GM18870 (cell line): ENCODE measurements at regions not wholly inside any gene's neighbourhood (a gene's known extent, or its start where the extent isn't known, plus 50 kb on each side); places are given as distances from the start of the nearest gene placed in this dataset.
"Not testable (repeated sequence)": the region's sequence is repeated elsewhere in the genome, so short reads cannot be mapped to it uniquely, and the experiment has no call there.

Experiments
- ATAC-seq: cut with Tn5 transposase; IDR thresholded peaks from one replicate; pipeline ENCODE4 v1.9.1; 2021; ENCODE audit warnings: moderate library complexity; ENCODE audit not compliant: unreplicated experiment

DNA sequence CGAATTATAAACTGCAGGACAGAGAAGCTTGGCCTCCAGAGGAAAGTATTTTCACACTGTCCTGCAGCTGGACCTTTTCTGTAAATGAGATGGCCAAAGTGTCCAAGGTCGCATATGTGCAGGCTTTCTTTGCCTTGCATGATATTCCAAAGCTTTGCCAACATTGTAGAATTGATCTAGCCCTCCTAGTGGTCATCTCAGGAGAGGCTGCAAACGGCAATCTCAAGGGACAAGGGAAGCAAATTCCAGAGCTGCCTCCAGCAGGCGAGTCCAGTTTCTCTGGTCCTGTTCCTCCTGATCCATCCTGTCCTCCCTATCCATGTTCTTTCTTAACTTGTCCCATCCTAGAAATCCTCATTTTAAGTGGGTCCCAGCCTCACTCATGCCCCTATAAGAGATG is 373.4 kb upstream of the PCDH15 start:
- ATAC-seq, result no peak

DNA sequence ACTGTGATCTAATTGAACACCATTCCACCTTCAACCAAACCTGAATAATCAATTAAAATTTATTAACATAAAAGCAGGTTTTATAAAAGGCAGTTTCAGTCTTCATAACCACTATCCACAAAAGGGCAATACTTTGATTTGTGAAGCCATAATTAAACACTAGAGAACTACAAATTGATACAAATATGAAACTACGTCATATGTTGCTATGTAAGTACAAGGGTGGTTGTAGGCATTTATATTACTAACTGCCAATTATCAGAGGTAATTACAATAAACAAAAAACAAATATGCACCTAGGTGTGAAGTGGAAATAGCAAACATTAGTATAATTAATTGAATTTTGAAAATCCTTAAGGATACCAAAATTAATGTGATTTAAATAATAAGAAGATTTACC is 368.5 kb upstream of the PCDH15 start:
- no peak for ATAC-seq

DNA sequence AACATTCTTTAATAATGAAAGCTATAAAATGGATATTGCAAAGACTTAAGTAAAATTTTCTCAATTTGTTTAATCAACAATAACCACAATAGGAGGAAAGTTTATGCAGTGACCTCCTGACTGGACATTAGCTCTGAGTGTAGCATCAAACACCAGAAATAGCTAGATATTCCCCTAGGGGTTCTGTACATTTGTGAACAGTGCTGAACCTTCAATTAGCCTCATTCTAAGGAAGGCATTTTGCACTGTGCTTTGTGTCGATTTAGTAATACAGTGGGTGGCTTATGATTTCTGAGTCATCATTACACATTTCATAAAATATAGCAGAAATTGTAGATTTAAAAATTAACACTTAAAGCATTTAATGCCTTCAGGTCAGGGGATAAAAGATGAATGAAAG is 367.3 kb upstream of the PCDH15 start:
- ATAC-seq, result no peak

DNA sequence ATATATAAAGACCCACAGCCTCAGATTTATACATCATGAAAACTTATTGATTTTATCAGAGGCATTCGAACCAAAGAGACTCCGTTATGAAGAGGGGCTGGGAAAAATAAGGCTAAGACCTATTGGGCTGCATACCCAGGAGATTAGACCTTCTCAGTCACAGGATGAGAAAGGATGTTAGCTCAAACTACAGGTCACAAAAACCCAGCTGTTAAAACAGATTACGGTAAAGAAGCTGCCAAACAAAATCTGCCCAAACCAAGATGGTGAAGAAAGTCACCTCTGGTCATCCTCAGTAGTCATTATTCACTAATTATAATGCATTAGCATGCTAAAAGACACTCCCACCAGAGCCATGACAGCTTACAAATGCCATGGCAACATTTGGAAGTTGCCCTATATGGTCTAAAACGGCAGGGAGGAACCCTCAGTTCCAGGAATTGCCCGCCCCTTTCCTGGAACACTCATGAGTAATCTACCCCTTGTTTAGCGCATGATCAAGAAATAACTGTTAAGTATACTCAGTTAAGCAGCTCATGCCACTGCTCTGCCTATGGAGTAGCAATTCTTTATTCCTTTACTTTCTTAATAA is 362.5 kb upstream of the PCDH15 start:
- ATAC-seq, result no peak

GRCh38 chr10:55162321-55162720 is 361.3 kb upstream of the PCDH15 start:
- not testable (repeated sequence) for ATAC-seq

DNA sequence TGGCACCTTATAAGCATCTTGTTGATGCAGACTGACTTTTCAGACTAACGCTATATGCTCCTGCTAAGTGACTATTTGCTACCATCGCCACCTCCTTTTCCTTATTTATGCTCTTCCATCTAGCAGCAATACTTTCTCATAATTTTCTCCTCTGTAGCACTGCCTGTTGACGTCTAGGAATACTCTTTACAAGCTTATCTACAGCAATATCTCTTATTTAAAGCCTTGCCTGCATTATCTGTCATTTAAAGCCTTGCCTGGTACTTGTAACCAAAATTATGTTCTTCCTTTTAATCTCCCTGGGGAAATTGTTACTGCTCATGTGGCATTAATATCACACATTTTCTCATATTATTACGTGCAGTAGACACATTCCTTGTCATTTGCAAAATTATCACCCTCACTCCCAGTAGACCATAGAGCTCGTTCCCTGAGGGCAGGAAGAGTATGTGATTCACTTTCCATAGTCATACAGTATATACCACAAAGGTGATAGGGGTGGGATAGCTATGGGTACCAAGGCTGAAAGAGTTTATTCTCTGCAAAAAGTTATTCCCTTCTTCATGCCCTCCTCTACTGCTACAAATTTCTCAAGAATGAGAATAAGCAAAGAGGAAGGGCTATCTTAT is 359.7 kb upstream of the PCDH15 start:
- no peak for ATAC-seq

- no peak for ATAC-seq
Measured at GRCh38 chr10:55158633-55159032, 357.6 kb upstream of the PCDH15 start.

DNA sequence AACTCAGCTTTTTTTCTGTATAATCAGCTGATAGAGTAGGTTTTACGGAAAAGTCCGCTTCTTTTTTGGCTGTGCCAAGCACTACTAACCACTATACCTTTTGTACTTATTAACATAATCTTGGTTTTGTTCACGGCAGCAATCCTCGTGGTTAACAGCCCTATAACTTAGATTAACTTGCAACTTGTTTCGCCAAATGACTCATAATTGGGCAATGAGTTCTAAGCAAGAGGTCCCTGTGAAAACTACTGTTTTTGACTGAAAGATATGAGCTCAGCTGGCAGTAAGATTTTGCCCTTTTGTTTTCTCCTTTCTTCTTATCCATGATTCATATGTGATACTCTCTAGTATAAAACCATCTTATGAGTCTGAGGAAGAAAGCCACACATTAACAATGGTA is 345.0 kb upstream of the PCDH15 start:
- ATAC-seq, result no peak

GRCh38 chr10:55144001-55144400 is 343.0 kb upstream of the PCDH15 start:
- ATAC-seq, result no peak

DNA sequence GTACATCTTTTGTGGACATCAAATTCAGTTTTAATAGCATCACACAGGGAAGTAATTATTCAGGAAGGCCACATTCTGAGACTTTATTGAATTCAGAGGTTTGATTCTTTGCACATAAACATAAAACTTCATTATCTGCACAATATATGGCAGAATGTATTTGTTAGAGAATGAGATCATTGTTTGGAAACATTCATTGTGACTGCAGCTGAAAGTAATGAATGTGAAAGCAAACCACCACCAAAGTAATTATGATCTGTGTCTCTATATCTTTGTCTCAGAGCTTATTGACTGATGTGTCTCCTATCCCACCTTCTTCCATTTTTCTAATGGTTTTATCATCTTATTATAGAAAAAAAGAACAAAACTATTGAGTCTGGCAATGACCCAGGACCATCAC is 340.9 kb upstream of the PCDH15 start:
- no peak for ATAC-seq

GRCh38 chr10:55137063-55137462 is 336.0 kb upstream of the PCDH15 start:
- ATAC-seq, result no peak

DNA sequence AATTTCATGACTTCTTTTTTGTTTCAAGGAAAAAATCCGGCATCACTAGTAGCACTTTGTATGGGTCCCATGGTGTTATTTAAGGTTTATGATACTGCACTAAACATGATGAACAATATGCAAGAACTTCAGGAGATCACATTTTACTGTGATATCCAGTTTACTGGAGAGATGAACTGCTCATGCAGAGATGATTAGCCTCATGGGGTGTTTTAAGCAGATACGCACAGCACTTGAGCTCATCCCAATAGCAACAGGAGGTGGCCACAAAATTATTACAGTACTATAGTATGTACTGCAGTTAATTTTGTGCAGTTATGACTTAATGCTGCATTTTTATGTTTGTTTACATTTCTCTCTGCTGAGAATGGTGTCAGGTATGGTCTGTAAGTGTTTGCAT is 303.7 kb upstream of the PCDH15 start:
- ATAC-seq, result no peak

- no peak for ATAC-seq
Measured at GRCh38 chr10:55098452-55098851, 297.4 kb upstream of the PCDH15 start.

GRCh38 chr10:55091691-55092328 is 290.8 kb upstream of the PCDH15 start:
- ATAC-seq, result no peak

DNA sequence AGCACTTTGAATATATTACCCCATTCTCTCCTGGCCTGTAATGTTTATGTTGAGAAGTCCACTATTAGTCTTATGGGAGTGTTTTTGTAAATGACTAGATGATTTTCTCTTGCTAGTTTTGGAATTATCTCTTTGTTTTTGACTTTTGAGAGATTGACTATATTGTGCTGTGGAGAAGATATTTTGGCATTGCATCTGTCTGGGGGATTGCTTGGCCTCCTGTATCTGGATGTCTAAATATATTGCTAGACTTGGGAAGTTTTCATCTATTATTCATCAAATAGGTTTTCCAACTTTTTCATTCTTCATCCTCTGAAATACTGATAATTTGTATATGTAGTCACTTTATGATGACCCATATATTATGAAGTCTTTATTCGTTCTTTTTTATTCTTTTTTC is 277.1 kb upstream of the PCDH15 start:
- no peak for ATAC-seq

DNA sequence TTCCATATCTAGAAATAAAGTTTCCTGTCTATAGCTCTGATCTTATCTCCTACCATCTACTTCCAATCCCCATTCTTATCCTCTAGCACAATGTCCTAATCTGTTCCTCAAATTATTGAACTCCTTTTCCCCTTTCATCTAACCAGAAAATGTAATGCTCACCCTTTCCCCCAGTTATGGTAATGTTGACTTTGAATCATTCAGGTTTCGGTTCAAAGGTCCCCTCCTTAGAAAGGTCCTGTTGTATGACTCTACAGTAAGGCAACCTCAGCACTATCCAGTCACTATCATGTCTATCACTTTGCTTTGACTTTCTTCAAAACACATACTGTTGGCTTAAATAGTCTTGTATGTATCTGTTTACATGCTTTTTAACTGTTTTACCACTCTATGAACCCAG is 264.2 kb upstream of the PCDH15 start:
- no peak for ATAC-seq

DNA sequence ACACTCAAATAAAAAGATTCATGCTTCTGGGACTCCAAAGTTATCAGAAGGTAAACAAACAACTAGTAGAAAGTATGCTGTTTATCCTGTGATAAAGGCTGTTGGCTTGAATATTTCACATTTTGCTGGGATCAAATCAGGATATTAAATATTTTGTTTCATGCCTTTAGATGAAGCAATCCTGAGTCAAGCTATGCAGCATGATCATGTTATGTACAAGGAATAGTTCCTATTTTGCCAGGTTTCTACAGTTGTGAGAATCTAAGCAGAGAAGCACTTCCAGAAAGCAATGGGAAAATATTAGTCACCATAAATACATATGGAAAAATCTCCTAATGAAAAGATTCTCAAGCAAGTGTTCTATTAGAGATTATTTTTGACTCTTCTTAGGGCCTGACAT is 262.8 kb upstream of the PCDH15 start:
- no peak for ATAC-seq

DNA sequence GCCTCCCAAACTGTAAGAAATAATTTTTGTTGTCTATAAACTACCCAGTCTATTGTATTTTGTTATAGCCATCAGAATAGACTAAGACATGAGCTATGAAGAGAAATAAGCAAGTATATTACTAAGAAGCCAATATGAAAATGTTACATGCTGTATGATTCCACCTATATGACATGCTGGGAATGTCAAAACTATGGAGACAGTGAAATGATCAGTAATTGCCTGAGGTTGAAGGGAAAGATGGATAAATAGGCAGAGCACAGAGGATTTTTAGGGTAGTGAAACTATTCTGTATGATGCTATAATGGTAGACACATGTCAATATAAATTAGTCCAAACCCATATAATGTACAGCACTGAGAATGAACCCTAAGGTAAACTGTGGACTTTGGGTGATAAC is 261.3 kb upstream of the PCDH15 start:
- no peak for ATAC-seq

GRCh38 chr10:55058800-55059199 is 257.8 kb upstream of the PCDH15 start:
- ATAC-seq, result no peak

DNA sequence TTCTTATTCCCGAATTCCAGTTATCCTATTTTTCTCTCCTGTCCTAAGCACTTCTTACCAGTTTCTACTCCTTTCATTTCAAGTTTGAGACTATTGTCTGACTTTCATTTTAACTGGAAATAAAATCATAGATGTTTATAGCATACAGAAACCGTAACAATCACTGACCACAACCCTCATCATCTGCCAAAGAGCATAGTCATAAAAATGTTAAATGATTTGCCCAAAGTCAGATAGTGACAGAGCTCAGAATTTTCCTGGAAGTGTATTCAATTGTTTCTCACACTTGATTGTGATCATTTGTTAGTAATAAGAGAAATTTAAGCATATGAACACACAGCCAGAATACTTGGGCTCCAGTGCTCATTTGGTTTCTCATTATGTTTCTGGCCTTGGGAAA is 250.5 kb upstream of the PCDH15 start:
- no peak for ATAC-seq

- no peak for ATAC-seq
Measured at GRCh38 chr10:55048830-55049498, 247.9 kb upstream of the PCDH15 start.

DNA sequence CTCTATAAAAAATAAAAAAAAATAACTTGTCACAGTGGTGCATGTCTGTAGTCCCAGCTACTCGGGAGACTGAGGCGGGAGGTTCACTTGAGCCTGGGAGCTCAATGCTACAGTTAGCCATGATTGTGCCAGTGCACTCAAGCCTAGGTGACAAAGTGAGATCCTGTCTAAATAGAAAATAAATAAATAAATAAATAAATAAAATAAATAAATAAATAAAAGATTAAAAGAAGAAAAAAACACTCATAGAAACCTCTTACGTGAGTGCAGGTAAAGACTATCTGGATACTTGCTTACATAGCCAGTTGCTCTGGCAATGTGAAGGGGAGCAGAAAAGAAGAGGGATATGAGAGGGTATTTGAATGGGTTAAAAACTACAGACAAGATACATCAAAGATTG is 242.5 kb upstream of the PCDH15 start:
- no peak for ATAC-seq
